Right forelimb (tissue), 1 donor: ENCODE measurements at regions not wholly inside any gene's neighbourhood (a gene's known extent, or its start where the extent isn't known, plus 50 kb on each side); places are given as distances from the start of the nearest gene placed in this dataset.

Experiments
- DNase-seq: peaks from one replicate; pipeline ENCODE4 v3.0.0-alpha.2; 2018

DNA sequence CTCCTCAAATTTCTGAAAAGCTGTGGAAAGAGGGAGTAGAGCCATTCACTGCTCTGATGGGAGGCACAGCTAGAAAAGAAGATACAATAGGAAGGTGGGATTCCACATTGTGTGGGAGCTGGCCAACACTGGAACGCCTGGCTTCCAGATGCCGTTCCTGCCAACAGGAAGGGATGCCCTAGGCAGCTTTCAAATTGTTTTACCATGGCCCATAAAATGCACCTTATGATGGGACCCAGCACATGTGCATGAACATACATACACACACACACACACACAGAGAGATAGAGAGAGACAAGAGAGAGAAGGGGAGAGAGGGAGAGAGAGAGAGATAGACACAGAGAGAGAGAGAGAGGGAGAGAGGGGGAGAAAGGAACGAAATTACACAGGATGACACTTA is 86.1 kb upstream of the BZW1 start:
- DNase-seq = no peak

DNA sequence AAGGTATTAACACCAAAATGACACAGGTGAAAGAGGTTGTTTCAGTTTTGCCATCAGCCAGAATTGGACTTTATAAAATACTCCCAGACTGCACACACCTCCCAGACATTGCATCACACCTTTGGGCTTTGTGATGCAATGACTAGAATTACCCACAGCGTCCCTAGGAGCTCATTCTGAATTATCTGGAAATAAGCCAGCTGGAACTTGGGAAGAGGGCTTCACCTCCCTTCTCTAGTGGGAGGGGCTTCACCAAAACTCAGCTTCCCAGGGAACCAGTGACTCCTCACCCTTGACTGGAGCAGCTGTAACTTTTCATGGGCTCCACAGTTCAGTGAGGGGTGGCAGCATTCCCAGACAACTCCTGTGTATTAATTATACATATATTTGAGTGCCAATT is 83.1 kb upstream of the BZW1 start:
- DNase-seq = no peak

DNA sequence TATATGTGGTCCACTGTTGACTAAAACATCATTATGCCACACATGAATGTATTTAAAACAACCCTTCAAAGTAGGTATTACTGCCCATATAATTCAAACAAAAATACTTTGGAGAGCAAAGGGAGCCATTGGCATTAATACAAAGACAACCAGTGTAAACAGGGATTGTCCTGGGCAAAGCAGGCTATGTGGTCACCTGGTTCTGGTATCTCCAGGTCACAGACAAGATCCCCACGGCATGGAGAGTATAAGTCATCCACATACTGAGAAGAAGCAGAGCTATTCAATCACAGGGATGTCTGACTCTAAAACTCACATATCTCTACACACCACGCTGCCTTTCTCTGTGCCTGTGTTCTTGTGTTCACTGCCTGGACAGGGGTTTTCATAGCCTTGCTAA is 81.4 kb upstream of the BZW1 start:
- no peak for DNase-seq

DNA sequence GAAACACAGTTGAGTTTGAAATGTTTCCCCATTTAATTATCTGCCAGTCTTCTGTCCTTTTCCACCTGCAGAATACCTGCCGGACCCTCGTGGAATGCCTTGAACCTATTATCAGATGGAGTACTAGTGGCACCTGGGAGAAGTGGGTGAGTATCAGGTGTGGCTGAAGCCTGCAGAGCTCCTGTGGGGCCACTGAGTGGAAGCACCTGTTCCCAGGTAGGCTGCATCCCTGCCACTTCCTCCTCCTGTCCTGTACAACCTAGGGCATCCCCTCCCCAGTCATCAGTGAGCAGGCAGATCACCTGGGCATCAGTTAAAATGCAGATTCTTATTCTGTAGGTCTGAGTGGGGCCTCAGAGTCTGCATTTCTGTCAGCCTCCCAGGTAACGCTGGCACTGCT is 80.8 kb upstream of the BZW1 start:
- no peak for DNase-seq

DNA sequence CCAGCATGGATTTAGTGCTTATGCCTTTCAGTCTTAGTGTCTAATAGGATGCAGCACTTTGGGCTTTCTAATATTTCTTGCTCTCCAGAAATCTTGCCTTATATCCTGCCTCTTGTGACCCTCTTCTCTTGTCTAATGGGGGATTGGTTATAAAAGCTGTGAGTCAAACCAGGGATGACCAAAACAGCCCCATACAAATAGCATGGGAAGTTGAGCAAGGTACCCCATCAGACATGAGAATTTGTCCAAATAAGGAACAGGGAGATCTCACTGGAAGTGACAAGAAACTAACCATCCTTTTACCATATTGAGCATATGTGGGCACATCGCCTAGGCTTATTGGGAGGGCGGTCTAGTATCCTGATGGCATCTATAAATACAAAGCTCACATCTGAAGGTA is 78.8 kb upstream of the BZW1 start:
- DNase-seq = no peak

DNA sequence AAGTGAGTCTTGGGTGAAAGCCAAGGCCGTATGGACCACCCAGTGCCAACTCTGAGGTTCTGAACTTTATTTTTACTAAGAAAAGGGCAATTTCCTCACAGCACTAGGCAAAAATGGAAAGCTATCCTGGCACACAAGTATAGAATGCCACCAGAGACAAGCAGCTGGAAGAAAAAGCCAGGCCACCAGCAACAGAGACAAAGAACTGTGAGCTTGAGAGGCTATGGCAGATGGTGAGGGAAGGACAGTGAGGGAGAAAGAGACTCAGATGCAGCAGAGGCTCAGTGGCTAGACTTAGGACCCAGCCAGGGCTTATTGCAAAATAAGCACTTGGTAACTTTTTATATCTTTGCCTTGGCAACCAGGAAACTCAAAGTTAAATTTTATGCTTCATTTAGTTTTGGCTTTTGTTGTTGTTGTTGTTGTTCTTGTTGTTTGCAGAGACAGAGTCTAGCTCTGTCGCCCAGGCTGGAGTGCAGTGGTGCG is 78.0 kb upstream of the BZW1 start:
- DNase-seq = no peak

DNA sequence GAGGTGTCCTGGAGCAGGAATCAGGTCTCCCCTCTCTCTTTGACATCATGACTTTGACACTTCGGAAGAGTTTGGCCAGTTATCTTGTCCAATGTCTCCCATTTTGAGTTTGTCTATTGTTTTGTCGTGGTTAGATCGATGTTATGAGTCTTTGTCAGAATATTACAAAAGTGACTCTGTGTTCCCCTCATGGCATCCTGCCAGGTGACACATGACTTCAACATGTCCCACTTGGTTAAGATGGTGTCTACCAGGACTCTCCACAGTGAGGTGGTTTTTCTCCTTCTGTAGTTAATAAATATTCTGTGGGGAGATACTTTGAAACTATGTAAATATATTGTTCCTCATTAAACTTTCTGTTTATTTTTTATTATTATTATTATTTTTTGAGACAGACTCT is 76.6 kb upstream of the BZW1 start:
- no peak for DNase-seq

DNA sequence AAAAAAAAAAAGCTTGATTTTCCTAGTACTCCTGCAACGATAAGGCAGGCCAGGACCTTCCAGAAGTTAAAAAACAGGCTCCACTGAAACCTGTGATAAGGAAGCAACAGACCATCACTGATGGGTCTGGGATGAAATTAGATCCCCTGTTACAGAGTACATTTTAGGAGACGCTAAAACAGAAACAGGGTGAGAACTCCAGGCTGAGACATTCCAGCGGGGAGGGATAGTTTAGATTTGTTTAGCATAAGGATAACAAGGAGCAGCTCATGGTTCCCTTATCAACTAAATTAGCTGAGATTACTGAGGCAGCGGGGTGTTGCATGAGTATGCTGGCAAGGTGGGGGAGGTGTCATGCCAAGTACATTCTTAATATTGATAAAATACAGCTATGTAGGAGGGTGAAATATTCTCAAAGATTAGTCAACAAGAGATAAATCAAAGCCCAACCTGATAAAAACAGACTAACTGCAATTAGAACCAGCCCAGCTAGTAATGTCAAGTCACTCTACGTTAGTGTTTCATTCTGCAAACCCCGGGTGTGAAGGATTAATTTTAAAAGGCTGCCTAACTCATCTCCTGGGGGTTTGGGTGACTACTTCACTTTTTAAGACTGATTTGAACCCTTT is 75.0 kb upstream of the BZW1 start:
- DNase-seq = no peak

DNA sequence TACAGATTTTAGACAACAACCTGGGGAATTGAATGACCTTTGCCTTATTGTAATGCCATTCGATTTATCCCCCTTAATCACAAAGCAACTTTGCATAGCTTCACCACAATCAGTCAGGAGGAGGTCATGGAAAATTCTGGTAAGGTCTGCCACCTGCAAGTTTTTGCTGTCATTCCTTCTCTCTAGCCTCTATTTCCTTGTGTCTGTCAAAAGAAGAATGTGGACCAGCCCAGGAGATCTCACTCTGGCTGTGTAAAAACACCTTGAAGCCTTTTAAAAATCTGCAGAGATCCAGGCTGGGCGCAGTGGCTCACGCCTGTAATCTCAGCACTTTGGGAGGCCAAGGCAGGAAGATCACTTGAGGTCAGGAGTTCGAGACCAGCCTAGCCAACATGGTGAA is 74.1 kb upstream of the BZW1 start:
- DNase-seq = no peak

DNA sequence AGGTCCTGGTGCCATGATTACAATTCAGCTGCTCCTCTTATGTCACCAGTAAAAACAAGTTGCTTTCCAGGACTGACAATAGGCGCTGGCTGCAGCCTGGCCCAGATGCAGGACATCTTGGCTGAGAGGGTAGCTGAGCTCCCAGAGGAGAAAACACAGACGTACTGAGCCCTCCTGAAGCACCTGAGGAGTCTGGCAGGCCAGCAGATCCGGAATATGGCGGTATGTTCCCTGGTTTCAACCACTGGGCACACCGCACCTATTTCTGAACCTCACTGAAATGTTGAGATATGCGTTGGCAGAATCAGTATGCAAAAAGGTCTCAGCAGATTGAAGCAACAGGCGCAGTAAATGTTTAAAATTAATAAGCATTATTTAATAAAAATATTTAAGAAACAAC is 73.1 kb upstream of the BZW1 start:
- no peak for DNase-seq

DNA sequence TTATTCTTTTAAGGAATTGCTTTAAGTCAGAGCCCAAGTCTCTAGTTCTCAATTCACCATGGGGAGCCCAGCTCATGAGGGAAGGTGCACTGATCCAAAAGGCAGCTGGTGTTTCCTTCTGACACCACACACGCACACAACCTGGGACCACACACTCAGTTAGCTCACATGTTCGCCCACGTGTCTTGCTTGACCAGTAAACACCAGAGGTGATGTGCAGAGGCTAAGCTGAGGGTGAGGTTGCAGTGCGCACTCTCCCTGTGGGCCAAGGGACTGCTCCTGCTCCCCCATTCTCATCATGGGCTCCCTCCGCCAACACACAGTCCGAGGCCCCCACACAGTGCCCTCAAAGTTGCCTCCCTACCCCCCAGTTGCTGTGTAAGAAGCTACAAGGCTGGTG is 70.8 kb upstream of the BZW1 start:
- no peak for DNase-seq

DNA sequence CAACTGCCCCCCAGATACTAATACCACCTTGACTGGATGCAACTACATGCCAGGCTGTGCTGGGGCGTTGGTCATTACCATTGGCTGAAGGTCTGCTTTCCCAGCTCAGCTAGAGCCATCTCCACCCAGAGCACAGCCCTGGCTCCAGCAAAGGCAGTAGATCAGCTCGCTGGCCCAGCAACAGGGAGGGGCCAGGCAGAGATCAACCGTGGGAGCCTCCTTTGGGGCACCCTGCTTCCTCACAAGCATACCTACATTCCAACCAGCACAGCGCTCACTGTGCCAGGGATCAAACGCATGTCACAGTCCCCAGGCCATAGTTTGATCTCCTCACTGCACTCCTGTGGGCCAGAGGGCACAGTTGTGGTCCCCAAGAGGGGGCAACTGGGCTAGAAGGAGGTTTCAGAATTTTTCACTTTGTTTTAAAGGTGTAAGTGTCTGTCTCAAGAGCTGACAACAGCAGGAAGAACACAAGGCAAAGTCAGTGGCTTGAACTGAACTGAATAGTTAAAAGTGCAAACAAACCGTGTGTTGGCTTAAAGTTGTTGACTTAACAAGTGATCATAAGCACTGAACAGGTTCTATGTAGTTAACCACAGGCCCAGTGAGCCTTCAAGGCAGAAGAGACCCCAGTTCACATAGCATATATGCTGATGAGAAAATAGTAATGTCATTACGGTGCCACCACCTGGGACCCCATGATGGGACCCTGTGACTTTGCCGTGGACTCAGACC is 70.1 kb upstream of the BZW1 start:
- no peak for DNase-seq

DNA sequence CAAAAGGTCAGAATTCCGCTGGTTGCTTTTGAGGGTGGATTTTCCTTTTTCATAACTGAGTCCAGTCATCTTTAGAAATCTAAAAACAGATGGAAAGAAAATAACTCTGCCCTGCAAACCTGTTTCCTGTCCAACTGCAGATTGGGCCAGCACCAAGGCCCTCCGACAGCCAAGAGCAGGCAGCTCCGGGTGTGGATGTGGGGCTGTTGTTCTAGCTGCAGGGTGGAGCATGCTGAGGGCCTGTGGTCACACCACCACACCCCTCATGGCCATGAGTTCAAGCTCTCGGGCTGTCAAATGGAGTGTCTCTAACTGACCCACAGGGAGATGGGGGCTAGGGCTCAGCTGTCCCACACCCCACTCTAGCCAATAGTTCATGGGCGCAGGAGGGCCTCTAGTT is 69.3 kb upstream of the BZW1 start:
- peak; percentile 83 for DNase-seq

DNA sequence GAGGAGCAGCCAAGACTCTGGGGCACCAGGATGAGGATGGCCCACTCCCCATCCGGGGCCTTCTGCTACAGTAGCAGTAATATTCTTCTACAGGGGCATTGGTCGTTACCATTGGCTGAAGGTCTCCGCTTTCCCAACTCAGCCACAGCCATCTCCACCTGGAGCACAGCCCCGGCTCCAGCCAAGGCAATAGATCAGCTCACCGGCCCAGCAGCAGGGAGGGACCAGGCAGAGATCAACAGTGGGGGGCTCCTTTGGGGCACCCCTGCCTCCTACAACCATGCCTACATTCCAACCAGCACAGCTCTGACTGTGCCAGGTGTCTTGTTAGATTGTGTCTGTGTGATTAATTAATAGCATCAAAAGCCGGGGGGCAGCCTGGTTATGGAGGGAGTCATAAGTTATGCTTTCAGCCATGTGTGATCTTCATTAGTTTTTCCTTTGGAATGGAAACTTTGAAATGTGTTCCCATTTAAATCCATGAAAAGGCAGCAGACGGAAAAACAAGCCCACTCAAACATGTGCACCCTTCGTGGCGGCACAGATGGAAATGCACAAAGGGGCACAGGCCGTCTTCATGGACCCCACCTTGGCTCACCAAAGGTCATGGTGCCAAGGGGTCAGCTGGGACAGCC is 68.6 kb upstream of the BZW1 start:
- peak; percentile 70 for DNase-seq

DNA sequence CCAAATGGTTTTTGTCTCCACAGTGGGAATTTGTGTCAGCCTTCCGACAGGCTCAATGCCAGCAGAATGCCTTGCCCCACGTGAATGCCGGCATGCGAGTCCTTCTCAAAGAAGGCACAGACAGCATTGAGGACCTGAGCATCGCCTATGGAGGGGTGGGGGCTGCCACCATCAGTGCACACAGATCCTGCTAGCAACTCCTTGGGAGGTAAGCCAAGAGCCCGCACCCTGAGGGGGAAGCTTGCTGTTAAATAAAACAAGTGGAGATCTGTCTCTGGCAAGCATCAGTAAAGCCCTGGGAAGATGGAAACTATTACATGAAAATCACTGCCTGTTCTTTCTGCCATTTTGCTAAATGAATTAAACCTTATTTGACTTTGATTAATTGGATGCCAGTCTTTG is 67.5 kb upstream of the BZW1 start:
- DNase-seq = no peak

DNA sequence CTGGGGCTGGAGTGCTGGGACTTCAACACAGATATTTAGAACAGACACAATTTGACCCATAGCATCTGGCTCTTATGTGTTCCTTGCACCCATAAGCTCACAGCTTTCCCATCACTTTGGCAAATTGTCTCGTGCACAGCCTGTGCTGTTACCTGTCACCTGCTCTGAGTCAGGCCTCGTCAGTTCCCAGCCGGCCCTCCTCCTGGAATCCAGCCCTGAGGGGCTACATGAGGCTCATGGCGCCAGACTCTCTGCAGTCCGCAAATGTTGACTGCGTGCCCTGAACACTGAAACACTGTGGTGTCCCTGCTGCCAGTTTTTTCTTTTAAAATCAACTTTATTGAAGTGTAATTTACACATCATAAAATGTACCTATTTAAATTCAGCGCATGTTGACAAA is 65.4 kb upstream of the BZW1 start:
- DNase-seq = no peak

DNA sequence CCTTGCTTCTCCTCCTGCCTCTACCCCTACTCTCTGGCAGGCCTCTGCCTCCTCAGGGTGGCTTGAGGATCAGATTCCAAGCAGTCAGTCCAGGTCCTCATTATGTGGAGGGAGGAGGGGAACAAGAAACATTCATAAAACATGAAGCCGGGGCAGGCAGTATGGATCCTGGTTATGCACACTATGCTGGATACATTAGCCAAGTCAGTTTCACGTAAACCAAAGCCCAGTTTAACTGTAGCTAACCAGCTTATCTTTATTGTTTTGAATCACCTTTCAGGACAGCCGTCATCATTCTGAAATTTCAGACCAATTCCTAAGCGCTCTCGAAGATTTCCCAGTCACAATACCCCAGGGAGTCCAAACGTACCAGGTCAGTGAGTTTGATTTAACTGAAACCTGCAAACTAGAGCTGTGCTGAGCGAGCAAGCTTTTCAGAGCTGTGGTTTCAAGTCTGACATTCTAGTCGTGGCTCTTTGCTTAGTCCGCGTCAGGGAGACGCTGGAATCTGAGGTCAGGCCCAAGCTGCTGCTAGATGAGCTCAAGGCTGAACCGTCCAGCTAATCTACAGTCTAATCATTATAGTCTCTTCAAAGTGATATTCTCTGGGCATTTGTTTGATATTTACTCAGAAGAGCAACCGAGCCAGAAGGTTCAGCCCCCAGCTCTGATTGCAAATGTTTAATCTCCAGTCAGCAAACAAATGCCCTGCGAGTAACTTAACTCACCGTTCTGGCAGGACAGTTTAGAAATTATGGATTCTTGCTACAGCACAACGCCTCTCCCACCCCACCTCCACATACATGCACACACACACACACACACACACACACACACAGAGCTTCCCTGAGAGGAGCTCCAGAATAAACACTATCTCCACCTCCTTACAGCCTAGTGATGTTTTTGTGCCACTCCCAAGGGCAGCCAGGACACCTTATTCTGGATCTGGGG is 63.8 kb upstream of the BZW1 start:
- DNase-seq = no peak

DNA sequence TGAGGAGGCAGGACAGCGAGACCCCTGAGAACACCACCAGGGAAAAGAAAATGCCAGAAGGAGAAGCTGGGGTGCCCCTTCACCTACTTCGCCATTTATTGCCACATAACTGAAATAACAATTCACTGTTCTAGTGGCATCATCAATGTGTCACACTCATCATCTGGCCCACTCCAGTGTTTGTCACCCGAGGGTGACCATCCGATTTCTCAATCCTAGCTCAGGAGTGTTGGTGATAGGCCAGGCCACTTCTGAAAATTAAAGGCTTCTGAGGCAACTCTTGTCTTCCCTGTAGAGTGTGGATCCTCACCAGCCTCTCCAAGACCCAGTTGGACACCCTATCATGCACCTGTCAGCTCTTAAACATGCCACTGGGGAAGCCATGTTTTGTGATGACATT is 62.9 kb upstream of the BZW1 start:
- no peak for DNase-seq

DNA sequence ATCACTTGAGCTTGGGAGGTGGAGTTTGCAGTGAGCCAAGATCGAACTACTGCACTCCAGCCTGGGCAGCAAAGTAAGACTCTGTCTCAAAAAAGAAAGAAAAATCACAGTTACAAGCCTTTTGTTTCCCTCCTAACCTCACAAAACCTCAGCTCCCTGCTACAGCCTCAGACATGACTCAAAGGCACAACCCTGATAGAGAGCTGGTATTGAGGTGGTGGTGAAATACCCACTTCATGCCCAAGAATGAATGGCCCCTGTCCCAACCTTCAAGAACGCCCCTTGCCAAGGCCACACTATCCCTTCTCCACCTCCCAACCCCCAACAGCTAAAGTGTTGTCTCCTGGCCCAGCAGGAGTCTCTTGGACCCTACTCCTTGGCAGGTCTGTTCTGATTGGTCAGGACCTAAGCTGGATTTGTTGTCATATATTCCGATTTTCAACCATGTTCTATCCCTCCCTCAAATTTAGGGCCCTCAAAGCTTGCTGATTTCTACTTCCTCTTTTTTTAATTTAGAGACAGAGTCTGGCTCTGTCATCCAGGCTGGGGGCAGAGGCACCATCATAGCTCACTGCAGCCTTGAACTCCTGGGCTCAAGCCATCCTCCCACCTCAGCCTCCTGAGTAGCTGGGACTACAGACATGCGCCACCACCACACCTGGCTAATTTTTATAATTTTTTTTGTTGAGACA is 61.9 kb upstream of the BZW1 start:
- no peak for DNase-seq

DNA sequence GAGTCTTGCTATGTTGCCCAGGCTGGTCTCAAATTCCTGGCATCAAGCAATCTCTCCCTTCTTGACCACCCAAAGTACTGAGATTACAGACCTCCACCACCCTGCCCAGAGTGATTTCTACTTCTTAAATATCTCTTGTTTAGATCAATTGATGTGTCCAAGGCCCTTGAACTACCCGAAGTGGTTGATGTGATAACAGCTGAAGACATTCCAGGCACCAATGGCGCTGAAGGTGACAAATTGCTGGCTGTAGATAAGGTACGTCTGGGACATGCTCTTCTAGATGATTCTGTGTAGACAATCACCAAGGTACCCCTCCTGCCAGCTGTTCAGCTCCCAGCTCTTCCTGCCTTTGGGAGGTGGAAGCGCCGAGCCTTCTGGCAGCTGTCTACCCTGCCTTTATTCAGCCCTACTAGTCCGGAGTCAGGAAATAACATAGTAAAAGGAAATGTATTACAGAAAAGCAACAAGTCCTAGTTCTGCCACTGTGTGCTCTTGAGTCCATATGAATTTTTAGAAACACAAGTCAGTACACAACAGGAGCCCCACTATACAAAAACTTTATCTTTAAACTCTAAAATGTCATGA is 61.3 kb upstream of the BZW1 start:
- no peak for DNase-seq

DNA sequence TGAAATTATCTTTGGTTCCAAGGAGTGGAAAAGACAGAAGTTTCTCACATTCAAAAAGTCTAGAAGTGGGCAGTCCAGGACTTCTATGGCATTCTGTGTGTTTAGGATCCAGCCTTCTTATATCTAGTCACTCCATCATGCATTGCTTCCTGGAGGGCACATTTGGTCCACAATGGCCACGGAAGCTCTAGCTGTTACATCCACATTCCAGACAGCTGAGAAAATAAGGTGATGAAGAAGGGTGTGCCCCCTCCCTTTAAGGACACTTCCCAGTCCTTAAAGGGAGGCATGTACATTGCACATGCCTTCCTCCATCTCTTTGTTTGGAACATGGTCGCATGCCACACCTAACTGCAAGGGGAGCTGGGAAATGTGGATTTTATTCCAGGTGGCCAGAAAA is 59.9 kb upstream of the BZW1 start:
- no peak for DNase-seq

DNA sequence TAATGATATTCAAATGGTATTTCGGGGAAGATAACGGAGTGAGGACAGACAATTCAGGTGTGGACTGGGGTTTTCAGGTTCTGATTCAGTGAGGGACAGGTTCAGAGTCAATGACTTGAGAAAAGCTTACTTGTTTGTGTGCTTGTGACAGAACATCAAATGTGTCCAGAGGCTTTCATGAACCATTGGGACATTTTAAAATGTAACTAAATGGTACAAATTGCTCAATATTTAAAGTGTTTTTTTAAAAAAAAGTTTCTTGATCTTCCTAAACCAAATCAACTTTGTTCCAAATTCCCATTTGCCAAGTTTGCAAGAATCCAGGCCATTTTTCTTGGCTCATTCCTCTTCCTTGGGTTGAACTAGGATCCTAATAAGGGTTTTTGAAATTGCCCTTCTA is 59.4 kb upstream of the BZW1 start:
- DNase-seq = no peak
